ENCODE measurements at regions not wholly inside any gene's neighbourhood (a gene's known extent, or its start where the extent isn't known, plus 50 kb on each side); places are given as distances from the start of the nearest gene placed in this dataset.

DNA sequence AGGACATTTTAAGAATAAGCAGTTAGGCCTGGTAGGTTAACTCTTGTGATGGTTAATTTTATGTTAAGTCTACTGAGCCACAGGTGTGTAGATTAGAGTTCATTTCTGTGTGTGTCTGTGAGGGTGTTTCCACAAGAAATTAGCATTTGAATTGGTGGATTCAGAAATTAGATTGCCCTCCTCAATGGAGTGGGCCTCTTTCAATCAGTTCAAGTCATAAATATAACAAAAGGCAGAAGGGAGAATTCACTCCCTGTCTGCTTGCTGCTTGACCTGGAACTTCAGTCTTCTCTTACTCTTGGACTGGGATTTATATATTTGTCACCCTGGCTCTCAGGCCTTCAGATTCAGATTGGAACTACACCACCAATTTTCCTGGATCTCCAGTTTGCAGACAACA, 55.3 kb upstream of the POM121L12 start:
- no peak for DNase-seq

DNA sequence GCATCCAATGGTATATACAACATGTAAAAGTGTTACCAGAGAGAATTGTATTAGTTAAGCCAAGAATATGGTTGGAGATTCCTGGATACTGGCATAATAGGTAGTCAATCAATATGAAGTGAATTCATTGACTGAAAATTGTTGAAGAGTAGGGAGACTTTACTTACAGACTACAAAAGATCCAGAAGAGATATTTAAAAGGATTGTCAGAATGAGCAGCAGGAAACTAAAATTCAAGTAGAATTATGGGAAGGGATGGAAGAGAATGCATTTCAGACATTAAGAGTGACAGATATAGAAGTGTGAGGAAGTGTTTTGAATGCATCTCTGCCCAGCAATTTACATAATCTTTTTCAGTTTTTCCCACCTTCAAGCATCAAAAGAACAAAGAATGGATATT, 62.3 kb upstream of the POM121L12 start:
- DNase-seq, result no peak

DNA sequence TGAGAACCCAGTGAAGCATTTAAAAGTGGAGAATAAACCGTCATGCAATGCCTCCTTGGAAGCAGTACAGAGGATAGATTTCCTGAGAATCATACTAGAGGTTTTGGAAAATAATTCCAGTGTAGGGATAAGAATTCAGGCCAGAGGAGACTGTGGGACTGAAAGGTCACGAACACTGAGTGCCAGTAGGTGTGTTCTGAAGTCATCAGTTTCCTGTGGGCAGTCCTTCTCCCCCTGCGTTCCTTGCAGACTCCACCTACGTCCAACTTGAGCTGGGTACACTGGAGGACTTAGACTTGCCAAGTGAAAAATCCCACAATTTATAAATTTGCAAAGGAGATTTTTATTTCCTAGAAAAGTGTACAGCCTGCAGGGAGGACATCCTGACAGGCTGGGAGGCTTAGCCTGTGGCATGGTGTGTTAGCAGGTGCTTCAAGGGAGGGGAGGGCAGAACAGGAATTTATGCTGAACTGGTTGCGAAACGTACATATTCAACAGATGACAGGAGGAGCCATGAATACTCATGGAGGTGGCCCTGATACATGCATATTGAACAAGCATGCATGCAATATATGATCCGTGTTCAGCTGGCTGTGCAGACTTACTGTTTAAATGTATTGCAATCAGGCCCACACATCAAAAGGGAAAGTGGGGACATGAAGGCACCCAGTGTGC, 72.9 kb upstream of the POM121L12 start:
- DNase-seq, result no peak

DNA sequence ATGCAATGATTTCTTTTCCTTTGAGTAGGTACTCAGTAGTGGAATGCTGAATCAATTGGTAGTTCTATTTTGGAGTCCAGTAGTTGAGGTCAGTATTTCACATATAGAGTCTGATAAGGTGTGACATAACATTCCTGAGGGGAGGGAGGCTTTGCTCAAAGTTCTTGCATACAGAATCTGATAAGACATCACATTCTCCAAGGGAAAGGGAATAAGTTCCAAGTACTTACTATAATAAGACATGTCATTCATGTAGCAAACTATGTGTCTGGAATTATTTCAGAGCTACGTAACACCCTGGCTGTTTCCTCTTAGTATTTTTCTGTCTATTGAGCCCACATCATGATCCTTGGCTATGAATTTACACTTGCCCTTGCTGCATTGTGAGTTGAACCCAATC, 74.3 kb upstream of the POM121L12 start:
- DNase-seq, result no peak

DNA sequence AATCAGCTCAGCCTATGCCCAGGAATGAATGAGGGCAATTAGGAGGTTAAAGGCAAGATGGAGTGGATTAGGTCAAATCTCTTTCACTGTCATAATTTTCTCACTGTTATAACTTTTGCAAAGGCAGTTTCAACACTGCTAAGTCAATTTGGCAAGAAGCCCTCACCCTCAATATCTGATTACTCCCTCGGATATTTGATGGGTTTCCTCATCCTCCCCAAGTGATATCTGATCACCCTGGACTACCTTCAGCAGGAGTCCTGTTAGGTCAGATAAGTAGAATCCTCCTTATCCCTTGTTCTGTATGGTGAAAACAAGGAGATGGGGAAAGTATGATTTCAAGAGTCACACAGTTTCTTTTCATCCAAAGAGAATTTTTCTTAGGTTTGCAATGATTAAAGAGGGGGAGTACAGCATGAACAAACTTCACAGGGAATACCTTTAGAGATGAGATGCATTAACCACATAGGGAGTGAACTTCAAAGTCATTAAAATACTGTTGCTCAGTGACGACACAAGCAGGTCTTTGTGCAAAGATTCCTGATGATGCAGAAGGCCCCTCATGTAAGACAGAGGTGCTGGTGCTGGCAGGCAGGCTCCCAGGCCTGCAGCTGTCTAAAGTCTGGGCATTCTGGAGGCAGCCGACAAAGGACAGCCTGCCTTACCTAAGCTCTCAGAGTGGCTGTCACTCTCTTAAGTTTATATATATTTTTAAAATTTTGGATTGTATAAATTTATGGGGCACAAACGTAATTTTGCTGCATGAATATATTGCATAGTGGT, 75.4 kb upstream of the POM121L12 start:
- DNase-seq, result no peak

DNA sequence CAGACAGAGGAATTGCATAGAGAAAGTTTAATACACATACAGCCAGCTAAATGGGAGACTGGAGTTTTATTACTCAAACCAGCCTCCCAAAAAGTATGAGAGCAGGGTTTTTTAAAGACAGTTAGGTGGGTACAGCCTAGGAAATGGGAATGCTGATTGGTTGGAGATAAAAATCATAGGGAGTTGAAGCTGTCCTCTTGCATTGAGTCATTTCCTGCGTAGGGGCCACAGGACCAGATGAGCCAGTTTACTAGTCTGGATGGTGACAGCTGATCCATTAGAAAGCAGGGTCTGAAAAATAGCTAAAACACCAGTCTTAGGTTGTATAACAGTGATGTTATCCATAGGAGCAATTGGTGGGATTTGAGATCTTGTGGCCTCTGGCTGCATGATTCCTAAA, 76.1 kb upstream of the POM121L12 start:
- DNase-seq, result no peak

DNA sequence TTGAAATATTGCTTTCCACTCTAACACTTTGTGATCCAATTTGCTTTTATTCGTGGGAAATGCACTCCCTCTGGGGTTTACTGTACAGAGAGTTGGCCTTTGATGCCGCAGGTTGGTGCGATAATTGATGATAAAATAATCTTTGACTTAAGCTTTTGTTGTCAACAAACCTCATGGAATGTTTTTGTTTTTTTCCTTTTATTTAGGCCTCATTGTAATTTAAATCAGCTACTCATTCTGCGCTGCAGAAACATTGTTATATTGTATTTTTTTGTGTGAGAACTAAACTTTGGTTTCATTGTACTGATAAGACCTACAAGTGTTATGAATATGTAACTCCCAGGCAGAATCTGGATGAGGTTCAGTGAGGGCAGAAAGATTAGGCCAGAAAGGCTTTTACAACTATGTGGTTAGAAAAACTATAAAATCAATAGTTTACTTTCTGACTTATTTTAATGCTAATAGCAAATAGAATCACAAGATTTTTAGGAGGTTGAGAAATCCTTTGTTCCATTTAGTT, 76.8 kb upstream of the POM121L12 start:
- no peak for DNase-seq

DNA sequence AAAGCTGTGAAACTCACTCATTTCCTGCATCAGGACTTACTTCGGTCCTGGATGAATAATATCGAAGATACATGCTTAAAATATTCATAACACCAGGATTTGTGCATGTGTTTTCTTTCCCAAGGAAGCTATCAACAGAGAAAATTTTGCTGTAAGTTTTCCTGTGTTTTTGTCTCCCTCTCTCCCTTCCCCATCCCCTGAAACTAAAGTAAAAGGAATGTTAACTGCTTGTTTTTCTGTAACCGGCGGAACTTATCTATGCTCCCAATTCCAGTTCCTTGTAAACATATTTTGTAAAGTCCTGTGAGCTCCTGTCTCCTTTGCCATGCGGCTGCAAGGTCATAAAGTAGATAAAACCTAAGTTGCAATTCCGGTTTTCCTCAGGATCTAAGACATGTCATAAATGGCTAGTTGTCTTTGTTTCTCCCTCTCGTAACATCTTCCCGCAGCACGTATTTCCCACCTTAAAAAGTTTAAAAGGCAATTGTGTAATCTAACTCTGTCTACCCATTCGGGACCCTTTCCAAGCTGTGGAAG, 79.0 kb upstream of the POM121L12 start:
- DNase-seq, result no peak

DNA sequence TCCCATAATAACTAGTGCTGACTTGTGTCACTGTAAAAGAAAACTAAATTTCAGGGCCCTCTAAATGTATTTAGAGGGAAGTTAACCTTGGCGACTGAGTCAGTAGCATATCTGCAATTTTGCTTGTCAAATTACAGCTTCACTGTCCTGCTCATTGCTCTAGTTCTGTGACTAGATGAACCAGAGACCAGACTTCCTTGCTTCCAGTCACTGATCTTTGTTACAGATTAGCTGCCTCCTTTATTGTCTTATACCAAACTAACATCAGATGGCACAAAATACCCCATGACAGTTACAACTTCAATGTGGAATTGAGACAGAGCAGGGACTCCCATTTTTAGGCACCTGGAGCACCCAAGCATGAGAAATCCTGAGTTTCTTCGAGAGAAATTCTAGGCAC, 79.9 kb upstream of the POM121L12 start:
- DNase-seq, result no peak

DNA sequence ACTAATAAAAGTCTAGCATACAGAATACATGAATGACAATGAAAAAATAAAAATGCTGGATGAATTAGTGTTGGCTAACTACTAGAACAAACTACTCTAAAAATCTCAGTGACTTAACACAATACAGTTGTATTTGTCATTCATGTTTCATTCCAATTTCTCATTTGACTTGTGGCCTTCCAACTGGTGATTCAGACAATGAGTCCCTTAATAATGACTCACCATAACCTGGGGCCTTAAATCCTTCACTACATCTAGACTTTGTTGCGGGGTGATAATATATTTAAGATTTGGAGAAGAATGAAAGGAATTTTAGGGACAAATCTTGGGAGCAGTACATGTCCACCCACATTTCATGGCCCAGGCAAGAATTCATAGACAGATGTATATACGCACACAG, 90.5 kb upstream of the POM121L12 start:
- no peak for DNase-seq

DNA sequence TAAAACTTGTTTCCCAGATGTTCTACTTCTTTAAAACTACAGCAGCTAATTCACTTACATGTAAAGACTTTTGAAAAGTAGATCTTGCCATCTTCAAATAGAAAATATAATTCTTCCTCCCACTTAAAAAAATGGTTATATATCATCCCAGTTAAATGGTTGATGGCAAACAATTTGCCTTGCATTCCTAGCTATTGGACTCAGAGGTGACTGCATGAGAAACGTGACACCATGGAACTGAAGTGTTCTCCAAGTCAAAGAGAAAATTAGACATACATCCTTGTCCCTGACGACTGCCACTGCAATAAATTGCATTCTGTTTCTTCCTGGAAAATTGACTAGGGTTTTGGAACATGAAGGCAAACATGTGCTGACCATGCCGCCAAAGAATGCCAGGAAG, 95.0 kb upstream of the POM121L12 start:
- no peak for DNase-seq

DNA sequence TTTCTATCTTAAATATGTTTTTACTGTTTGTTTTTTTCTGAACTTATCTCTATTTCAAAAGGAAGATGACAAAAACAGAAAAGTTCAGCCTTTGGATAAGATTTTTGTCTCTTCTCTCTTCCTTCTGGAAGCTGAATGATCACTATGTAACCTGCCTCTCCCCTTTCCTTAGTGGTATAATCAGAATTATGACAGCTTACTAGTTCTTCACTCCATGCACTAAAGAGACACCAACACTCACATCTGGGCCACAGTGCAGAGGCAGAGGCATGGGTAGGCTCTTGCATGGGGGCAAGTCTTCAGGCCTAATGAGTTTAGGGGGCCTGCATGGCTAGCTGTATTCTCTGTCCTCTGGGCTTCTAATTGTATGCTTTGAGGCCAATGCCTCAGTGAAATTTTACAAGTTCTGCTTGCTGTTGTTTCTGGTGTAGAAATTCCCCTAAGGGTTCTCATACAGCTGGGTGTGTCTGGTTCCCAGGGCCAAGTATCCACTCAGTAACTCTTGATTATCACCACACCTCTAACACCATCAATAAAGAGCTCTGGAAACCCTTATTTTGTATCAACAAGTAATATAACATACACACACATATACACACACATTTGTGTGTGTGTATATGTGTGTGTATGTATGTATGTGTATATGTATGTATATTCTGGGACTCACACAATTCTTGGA, 96.8 kb upstream of the POM121L12 start:
- DNase-seq, result no peak

DNA sequence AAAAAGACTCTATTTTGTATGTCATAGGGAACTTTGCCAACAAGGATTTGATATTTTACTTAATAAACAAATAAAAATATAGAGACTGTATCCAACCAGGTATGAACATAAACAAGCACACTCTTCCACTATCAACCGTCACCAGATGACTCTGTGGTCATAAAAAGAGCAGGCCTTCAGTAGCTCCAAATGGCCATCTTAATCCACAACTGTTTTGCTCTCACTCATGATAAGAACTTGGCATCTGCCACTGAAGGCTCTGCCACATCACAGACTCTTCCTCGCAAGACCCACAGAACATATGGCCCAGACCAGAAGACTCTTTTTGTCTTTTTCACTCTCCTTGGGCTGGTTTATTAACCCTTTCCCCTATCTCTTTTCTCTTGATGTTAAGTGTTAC, 98.7 kb upstream of the POM121L12 start:
- no peak for DNase-seq

DNA sequence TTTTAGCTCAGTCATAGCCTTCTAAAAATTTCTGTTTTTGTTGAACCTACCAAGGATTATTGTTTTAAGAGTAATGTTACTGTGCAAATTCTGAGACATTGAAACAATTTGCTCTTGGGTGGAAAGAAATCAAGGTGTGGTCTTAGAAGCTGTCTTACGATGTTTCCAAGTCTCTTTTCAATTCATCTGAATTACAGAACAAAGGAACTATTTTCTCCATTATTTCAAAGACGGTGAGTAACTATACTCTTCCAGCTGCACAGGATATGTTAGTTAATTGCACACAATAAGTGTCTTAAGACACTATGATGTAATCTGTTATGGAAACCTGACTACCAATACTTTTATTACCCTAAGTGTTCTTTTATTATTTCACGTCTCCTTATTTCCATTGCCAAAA, 106.8 kb upstream of the POM121L12 start:
- DNase-seq, result no peak

DNA sequence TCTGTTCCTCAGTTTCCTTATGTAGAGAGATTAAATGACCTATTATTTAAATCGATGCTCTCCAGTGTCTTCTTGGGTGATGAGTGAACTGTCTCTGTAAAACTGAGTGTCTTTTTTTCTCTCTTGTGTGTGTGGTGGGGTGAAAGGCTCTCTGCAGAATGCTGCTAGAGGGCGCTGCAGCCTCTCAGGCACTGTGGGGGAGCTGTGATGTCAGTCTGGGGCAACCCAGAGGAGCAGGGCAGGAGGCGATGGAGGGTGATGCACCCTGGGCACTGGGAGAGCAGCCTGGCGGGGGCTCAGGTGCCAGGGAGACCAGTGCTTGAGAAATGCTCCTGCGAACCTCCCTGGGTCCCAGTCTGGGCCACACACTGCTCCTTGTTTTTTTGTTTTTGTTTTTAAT, 110.1 kb upstream of the POM121L12 start:
- no peak for DNase-seq

DNA sequence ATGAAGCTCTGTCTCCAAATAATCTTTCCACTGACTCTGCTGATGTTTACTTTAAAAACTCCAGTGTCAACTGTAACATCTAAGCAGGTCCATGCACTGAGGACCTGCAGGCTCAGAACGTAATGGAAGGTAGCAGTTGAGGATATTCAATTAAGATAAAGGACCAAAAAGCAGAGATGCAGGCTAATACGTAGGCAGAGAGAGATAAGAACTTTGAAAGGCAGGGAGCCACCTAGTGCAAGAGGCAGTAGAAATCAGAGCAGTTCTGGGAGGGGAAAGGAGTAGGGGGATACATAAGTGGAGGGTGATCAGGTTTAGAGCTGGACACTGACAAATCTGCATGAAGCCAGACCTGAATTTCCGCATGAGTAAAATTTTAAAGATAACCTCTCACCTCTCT, 114.5 kb upstream of the POM121L12 start:
- DNase-seq, result no peak

DNA sequence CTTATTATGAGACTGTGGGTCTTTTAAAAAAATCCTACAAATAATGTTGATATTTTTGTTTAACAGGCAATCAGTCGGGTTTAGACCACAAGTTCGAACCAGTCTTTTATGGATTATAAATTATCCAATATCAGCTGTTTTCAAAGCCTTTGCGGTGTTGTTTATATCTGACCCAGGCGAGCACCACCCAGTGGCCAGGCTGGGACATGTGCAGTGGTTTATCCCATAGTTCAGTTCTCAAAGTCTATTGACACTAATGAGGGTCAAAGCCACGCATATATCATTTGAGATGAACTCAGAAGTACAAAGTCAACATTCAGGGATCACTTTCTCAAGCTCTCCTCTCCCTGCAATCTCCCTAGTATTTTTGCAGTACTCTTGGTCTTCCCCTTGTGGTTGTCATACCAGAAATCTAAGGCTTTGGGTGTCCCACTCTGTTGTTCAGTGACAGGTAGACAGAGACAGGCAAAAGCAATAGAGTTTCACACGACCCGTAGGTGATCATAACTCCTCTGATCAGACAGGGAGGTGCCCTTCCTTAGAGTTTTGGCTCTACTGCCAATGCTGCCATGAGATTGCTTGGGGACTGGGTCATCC, 117.4 kb upstream of the POM121L12 start:
- DNase-seq, result no peak

DNA sequence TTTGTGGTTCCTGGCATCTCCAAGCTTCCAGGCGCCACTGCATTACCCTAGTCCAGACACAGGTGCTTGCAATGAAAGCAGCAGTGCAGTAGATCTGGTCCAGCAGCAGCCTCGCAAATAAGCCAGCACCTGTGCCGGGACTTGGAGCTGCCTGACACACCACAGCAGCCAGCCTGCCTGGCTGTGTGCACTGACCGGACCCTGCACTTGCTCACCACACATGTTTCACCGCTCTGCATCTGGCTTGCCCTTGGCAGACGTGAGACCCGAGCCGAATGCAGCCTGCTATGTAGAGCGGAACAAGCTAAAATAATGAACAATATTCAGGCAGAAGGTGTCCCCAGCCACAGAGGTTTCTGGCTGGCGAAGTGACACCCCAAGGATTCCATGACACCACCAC, 123.6 kb upstream of the POM121L12 start:
- DNase-seq, result no peak

DNA sequence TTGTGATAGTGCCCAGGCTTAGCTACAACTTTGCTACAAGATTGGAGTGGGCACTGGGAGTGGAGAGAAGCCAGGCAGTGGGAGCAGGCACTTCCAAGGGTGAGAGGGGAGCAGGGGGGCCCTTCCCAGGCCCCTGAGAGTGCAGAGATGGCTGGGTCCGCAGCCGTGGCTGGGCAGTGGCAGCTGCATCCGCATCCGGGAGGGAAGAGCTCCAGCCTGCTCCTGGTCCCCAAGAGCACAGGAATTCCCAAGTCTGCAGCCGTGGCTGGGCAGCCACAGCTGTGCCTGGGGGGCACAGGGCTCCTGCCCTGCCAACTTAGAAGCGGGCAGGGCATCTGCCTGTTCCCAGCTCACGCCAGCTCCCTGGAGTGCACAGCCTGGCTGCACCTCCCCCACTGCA, 124.1 kb upstream of the POM121L12 start:
- DNase-seq, result no peak

DNA sequence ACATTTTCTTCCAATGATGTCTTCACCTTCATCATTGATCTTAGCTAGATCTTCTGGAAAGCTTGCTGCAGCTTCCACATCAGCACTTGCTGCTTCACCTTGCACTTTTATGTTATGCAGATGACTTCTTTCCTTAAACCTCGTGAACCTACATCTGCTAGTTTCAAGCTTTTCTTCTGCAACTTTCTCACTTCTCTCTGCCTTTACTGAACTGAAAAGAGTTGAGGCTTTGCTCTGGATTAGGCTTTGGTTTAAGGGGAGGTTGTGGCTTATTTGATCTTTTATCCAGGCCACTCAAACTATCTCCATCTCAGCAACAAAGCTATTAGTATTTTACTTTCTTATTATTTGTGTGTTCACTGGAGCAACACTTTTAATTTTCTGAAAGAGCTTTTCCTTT, 125.5 kb upstream of the POM121L12 start:
- DNase-seq, result no peak

DNA sequence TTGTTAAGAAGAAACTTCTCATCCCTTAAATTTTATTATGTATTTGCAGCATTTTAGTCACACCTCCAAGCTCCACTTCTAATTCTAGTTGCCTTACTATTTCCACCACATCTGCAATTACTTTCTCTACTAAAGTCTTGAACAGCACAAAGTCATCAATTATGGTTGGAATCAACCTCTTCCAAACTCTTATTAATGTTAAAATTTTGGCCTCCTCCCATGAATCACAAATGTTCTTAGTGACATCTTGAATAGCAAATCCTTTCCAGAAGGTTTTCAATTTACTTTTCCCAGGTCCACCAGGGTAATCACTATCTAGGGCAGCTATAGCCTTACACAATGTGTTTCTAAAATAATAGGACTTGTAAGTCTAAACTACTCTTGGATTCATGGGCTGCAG, 126.3 kb upstream of the POM121L12 start:
- no peak for DNase-seq

DNA sequence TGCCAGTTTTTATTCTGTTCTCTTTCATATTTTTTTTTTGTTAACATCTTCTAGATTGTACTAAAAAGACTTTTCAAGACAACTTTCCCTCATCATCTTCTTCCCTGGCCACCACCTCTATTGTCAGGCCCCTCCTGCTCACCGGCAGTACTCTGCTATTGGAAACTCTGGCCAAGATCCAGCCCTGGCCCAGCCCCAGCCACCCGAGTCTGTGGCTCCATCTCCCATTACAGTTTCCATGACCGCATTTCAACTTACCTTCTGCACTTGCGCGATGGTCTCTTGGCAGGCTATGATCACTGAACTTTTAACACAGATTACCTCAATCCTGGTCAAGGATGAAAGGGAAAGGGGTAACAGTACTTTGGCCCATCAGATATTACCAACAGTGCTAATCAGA, 137.7 kb upstream of the POM121L12 start:
- no peak for DNase-seq

DNA sequence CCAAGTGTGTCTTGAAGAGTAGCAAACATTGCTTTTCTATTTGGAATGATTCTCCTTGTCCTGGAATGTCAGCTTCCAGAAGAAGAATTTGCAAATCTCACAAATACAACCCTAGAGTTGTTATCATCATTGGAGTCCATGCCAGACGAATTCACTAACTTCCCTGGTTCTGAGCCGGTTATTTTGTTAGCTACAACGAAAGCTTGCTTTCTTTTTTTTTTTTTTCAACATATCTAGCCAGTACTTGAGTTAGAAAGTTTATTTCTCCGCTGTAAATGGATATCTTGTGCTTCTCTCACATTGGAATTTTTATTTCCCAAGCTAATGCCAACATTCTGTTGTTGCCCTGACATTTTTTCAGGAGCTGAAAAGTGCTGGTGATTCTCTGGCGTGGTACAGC, 138.1 kb upstream of the POM121L12 start:
- no peak for DNase-seq
